Karpas-422 (cell line): ENCODE measurements at regions not wholly inside any gene's neighbourhood (a gene's known extent, or its start where the extent isn't known, plus 50 kb on each side); places are given as distances from the start of the nearest gene placed in this dataset.
A peak's percentile ranks its signal among the peaks of the same experiment; 100 is the strongest.

ENCODE experiments used
- DNase-seq: peaks from one replicate; pipeline ENCODE4 v3.0.0-alpha.2; 2015
- H2AFZ ChIP-seq: fragments of 200-600 bp; sonication (generic); 2 replicates; pipeline ENCODE4 v1.6.1; 2014; ENCODE audit warnings: antibody characterized with exemption, low read length, mixed read lengths
- H3K27ac ChIP-seq: fragments of 200-600 bp; sonication (generic); 2 replicates; pipeline ENCODE4 v1.5.1; 2014; ENCODE audit warnings: mild to moderate bottlenecking, low read length, moderate library complexity
- H3K27me3 ChIP-seq: fragments of 200-600 bp; sonication (generic); 2 replicates; pipeline ENCODE4 v1.6.1; 2014; ENCODE audit warnings: low read length, mixed read lengths
- H3K36me3 ChIP-seq: fragments of 200-600 bp; sonication (generic); 2 replicates; pipeline ENCODE4 v1.6.1; 2014; ENCODE audit warnings: low read length, mixed read lengths; ENCODE audit not compliant: insufficient read depth
- H3K4me1 ChIP-seq: fragments of 200-600 bp; sonication (generic); 2 replicates; pipeline ENCODE4 v1.6.1; 2014; ENCODE audit warnings: mild to moderate bottlenecking, low read length, mixed read lengths
- H3K4me2 ChIP-seq: fragments of 200-600 bp; sonication (generic); 2 replicates; pipeline ENCODE4 v1.6.1; 2014; ENCODE audit warnings: low read length, low read depth, mild to moderate bottlenecking; ENCODE audit not compliant: poor library complexity, severe bottlenecking
- H3K4me3 ChIP-seq: fragments of 200-600 bp; sonication (generic); 2 replicates; pipeline ENCODE4 v1.5.1; 2014; ENCODE audit warnings: mild to moderate bottlenecking, antibody characterized with exemption, low read length, mixed read lengths
- H3K79me2 ChIP-seq: fragments of 200-600 bp; sonication (generic); 2 replicates; pipeline ENCODE4 v1.6.1; 2014; ENCODE audit warnings: mild to moderate bottlenecking, low read length, mixed read lengths
- H3K9ac ChIP-seq: fragments of 200-600 bp; sonication (generic); 2 replicates; pipeline ENCODE4 v1.6.0; 2014; ENCODE audit warnings: low read length
- H3K9me2 ChIP-seq: fragments of 200-600 bp; sonication (generic), shearing (Covaris generic); replicated peaks from 2 replicates; pipeline ENCODE4 v1.6.0; 2014; ENCODE audit warnings: mild to moderate bottlenecking, low read length, moderate library complexity; ENCODE audit not compliant: insufficient read depth
- H3K9me3 ChIP-seq: fragments of 300-700, 200-600 bp; sonication (generic); 2 replicates; pipeline ENCODE4 v1.6.1; 2014; ENCODE audit warnings: low read length, mixed read lengths
- H4K20me1 ChIP-seq: fragments of 200-600 bp; sonication (generic); 2 replicates; pipeline ENCODE4 v1.6.1; 2014; ENCODE audit warnings: mild to moderate bottlenecking, antibody characterized with exemption, low read length, low read depth; ENCODE audit not compliant: insufficient read depth

DNA sequence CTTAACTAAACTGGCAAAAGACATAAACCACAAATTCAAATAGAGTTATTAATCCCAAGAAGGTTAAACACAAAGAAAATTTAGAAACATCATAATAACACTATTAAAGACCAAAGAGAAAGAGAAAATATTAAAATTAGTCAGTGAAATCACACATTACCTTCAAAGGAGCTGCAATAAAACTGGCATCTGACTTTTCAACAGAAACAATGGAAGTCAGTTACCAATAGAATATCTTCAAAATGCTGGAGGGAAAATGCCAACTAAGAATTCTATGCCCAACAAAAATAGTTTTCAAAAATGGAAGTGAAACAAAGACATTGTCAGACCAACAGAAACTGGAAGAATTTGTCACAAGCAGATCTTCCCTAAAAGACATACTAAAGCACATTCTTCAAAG is 68.7 kb upstream of the RNF7 start:
- Histone ChIP-seq H3K36me3 (no peaks in the 10 kb centered on the region), H4K20me1 (no peaks in the 10 kb centered on the region), H3K27ac (no peak overlapping the region), H3K27me3 (no peaks in the 10 kb centered on the region), H3K4me2 (no peak overlapping the region), H2AFZ (no peak overlapping the region), H3K9me2 (no peaks in the 10 kb centered on the region), H3K9ac (no peak overlapping the region), H3K4me1 (no peaks in the 10 kb centered on the region), H3K9me3 (no peaks in the 10 kb centered on the region), H3K4me3 (no peak overlapping the region), H3K79me2 (no peaks in the 10 kb centered on the region)
- no peak for DNase-seq

DNA sequence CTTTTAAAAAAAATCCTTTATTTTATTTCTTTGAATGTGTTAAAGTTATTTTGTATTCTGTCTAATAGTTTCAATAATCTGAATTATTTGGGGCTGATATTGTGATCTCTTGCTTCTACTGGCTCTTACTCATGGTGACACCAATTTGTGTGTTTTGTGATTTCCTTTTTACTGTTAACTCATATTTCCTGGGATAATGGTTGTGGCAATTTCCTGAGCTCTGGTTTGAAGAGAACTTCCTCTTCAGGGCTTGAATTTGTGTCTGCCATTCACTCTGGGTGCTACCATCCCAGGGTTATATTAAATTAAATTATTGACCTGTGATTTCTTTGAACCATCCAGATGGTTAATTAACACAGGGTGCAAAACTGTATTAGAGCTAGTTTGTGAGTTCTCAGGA is 60.4 kb upstream of the RNF7 start:
- no peaks in the 10 kb centered on the region for H3K9me2 ChIP-seq
- no peaks in the 10 kb centered on the region for H4K20me1 ChIP-seq
- H3K9me3 ChIP-seq: no peaks in the 10 kb centered on the region
- no peaks in the 10 kb centered on the region for H3K27me3 ChIP-seq
- H3K27ac ChIP-seq: no peak overlapping the region
- H3K9ac ChIP-seq: no peak overlapping the region
- DNase-seq: no peak
- no peak overlapping the region for H3K4me2 ChIP-seq
- no peak overlapping the region for H3K4me3 ChIP-seq
- H3K4me1 ChIP-seq: peaks cover 4% of the 10 kb centered on the region; the same call in 1 of the 2 replicates
- no peaks in the 10 kb centered on the region for H3K79me2 ChIP-seq
- H3K36me3 ChIP-seq: no peaks in the 10 kb centered on the region
- no peak overlapping the region for H2AFZ ChIP-seq

DNA sequence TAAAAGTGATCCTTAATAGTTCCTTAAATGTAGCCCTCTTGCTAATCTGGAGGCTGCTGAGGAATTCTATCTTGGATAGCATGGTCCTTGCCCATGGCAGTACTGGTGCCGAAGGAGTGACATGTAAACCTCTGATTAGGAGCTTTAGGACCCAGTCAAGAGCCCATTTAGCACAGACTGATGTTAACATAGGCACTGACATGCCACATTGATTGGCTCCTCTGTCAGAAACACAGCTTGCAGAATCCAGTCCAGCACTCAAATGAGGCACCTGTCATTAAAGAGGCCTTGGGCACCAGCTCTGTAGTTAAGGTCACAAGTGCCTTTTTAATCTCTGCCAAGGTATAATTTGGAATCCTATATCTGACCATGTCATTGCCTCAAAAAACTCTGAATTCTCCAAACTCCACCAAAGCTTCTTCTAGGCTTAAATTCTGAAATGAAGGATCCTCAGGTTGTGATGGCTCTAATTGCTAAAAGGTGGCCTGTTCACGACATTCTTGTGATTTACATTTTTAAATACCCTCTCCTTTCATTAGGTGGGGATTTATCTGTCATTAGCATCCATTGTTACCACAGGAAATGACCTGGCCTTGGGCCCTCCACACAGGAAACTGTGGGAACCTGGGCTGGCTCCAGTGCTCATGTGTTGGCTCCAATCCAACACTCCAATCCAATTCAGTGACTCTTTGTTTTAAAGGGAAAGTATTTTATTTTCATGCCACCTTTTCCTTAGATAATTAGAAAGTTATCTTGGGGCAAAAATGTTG is 57.3 kb upstream of the RNF7 start:
- H3K79me2 ChIP-seq: no peaks in the 10 kb centered on the region
- H3K4me1 ChIP-seq: peaks cover 4% of the 10 kb centered on the region; the same call in 1 of the 2 replicates
- H3K27me3 ChIP-seq: no peaks in the 10 kb centered on the region
- no peak overlapping the region for H3K27ac ChIP-seq
- H3K9me3 ChIP-seq: no peaks in the 10 kb centered on the region
- no peaks in the 10 kb centered on the region for H4K20me1 ChIP-seq
- H3K4me3 ChIP-seq: no peak overlapping the region
- no peaks in the 10 kb centered on the region for H3K9me2 ChIP-seq
- no peaks in the 10 kb centered on the region for H3K36me3 ChIP-seq
- no peak overlapping the region for H2AFZ ChIP-seq
- no peak overlapping the region for H3K9ac ChIP-seq
- no peak overlapping the region for H3K4me2 ChIP-seq
- no peak for DNase-seq

DNA sequence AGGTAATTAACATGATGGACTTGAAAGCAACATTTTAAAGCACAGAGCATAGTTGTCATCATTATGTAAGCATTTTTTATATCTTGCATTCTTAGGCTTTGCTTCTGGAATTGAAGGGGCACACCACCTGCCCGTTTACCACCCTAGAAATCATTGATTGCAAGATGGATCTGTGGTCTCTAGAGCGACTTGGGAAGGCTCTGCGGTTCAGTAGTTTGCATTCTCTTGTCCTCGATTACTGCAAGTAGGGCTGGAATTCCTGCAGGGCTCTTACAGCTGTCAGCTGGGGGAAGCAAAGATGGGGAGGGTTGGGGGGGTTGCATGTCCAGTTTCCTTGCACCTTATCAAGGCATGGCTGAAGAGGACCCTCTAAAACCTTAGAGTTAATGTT is 56.7 kb upstream of the RNF7 start:
- no peak overlapping the region for H3K27ac ChIP-seq
- no peak overlapping the region for H3K9ac ChIP-seq
- no peaks in the 10 kb centered on the region for H3K9me3 ChIP-seq
- H3K9me2 ChIP-seq: no peaks in the 10 kb centered on the region
- no peaks in the 10 kb centered on the region for H4K20me1 ChIP-seq
- no peak overlapping the region for H3K4me2 ChIP-seq
- H3K27me3 ChIP-seq: no peaks in the 10 kb centered on the region
- DNase-seq: no peak
- H2AFZ ChIP-seq: no peak overlapping the region
- H3K4me1 ChIP-seq: peaks cover 6% of the 10 kb centered on the region
- no peaks in the 10 kb centered on the region for H3K79me2 ChIP-seq
- H3K4me3 ChIP-seq: no peak overlapping the region
- H3K36me3 ChIP-seq: no peaks in the 10 kb centered on the region

DNA sequence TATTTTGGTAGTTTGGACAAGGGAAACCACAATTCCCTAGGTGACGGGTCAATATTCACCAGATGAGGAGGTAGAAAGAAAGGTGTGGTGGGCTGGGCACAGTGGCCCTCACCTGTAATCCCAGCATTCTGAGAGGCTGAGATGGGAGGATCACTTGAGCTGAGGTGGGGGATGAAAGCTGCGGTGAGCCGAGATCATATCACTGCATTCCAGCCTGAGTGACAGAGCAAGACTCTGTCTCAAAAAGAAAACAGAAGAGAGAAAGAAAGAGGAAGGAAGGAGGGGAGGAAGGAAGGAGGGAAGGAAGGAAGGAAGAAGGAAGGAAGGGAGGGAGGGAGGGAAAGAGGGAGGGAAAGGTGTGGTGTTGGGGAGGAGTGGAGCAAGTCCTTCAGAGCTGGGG is 56.1 kb upstream of the RNF7 start:
- H3K9me3 ChIP-seq: no peaks in the 10 kb centered on the region
- no peak overlapping the region for H3K9ac ChIP-seq
- no peaks in the 10 kb centered on the region for H3K79me2 ChIP-seq
- DNase-seq: no peak
- no peaks in the 10 kb centered on the region for H3K27me3 ChIP-seq
- no peaks in the 10 kb centered on the region for H3K36me3 ChIP-seq
- H3K4me1 ChIP-seq: peaks cover 10% of the 10 kb centered on the region
- no peak overlapping the region for H3K4me2 ChIP-seq
- H4K20me1 ChIP-seq: no peaks in the 10 kb centered on the region
- no peaks in the 10 kb centered on the region for H3K9me2 ChIP-seq
- H3K4me3 ChIP-seq: no peak overlapping the region
- H3K27ac ChIP-seq: no peak overlapping the region
- H2AFZ ChIP-seq: no peak overlapping the region

DNA sequence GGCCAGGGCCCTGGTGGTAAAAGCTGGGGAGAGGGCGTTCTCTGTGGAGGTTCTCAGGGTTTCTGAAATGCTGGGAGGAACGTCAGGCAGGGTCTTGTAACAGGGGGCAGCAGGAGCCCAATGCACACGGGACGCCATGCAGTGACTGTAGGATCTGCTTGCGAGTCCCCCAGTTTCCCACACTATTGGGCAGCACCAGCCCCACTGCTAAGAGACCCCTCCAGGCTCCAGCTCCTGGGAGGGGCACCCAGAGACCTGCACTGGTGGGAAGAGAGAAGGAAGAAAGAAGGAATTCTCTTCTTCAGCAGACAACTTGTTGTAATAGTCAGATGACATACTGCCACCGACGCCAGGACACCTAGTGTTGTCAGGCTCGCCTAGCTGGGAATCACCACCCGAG is 55.2 kb upstream of the RNF7 start:
- Histone ChIP-seq H3K79me2 (no peaks in the 10 kb centered on the region), H2AFZ (no peak overlapping the region), H3K27me3 (no peaks in the 10 kb centered on the region), H3K4me3 (no peak overlapping the region), H4K20me1 (no peaks in the 10 kb centered on the region), H3K9ac (no peak overlapping the region), H3K27ac (no peak overlapping the region), H3K36me3 (no peaks in the 10 kb centered on the region), H3K9me2 (no peaks in the 10 kb centered on the region), H3K4me2 (no peak overlapping the region), H3K9me3 (no peaks in the 10 kb centered on the region), H3K4me1 (peaks cover 10% of the 10 kb centered on the region)
- no peak for DNase-seq

DNA sequence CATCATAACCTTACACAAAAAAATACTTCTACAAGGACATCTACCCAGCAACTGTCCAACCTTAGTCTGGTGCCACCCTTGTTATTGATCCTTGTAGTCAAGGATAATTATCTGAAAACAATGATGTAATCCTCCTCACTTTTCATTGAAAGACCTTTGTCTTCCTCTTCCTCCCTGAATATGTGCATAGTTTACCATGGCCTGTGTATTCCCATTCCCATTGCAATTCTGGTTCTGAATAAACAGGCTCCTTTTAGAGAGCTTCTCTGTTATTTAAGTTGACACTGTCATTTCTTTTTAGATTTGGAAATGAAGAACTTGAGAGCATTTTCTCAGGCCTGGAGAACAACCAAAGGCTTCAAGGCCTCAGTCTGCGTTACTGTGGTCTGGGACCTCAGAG is 53.3 kb upstream of the RNF7 start:
- no peak overlapping the region for H3K9ac ChIP-seq
- no peaks in the 10 kb centered on the region for H3K9me3 ChIP-seq
- H3K79me2 ChIP-seq: no peaks in the 10 kb centered on the region
- no peak overlapping the region for H3K4me3 ChIP-seq
- H3K36me3 ChIP-seq: no peaks in the 10 kb centered on the region
- DNase-seq: no peak
- no peak overlapping the region for H2AFZ ChIP-seq
- no peaks in the 10 kb centered on the region for H4K20me1 ChIP-seq
- peaks cover 6% of the 10 kb centered on the region for H3K4me1 ChIP-seq
- H3K9me2 ChIP-seq: no peaks in the 10 kb centered on the region
- H3K4me2 ChIP-seq: no peak overlapping the region
- no peak overlapping the region for H3K27ac ChIP-seq
- H3K27me3 ChIP-seq: no peaks in the 10 kb centered on the region

DNA sequence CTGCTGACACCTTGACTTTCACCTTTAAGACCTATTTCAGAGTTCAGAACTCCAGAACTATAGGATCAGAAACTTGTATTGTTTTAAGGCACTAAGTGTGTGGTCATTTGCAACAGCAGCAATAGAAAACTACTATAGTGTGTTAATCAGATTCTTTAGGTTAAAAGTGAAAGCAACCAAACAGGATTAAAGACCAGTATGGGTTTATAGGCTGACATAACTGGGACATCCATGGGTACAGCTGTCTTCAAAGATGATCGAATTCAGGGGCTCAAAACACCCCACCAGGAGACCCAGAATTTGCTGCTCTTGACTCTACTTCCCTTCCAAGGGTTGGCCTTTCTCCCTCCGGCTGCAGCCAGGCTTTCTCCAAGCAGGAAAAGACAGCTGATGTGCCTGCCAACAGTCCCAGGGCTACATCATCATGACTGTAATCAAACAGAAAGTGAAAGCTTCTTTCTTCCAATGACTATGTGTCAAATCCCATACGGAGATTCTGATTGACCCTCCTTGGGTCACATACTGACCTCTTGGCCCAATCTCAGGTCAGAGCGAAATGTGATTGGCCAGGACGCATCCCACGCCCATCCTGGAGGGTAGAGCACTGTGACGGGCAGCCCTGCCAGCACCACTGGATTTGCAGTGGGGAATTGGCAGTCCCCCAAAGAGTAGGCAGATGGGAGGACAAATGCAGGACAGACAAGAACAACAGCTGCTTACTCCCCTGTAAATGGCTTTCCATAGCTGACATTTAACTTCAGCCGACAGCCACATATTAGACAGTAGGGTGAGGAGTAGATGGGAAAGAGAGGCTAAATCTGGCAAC is 51.4 kb upstream of the RNF7 start:
- Histone ChIP-seq H3K9me2 (no peaks in the 10 kb centered on the region), H3K4me2 (peak overlapping the region; percentile 45), H2AFZ (peak overlapping the region; percentile 43; the same call in 1 of the 2 replicates), H3K27ac (no peak overlapping the region), H3K4me3 (peak overlapping the region; percentile 45; the same call in 1 of the 2 replicates), H3K79me2 (no peaks in the 10 kb centered on the region), H4K20me1 (no peaks in the 10 kb centered on the region), H3K9ac (peak overlapping the region; percentile 30; the same call in 1 of the 2 replicates), H3K9me3 (no peaks in the 10 kb centered on the region), H3K27me3 (no peaks in the 10 kb centered on the region), H3K4me1 (peaks cover 6% of the 10 kb centered on the region), H3K36me3 (no peaks in the 10 kb centered on the region)
- no peak for DNase-seq
